Stimulated activated CD4-positive, alpha-beta T cell treated with anti-CD3 and anti-CD28 coated beads, Interleukin-12 subunit alpha, Interleukin-12 subunit beta, amount 100 ng/mL, for 24 hours (primary cell): ENCODE measurements at regions not wholly inside any gene's neighbourhood (a gene's known extent, or its start where the extent isn't known, plus 50 kb on each side); places are given as distances from the start of the nearest gene placed in this dataset.
"Not testable (repeated sequence)": the region's sequence is repeated elsewhere in the genome, so short reads cannot be mapped to it uniquely, and the experiment has no call there.

Experiments
- DNase-seq, 2 experiments: peaks; one replicate each; pipeline ENCODE4 v3.0.0-alpha.2; 2020; ENCODE audit warnings: low read depth in 2 of 2

DNA sequence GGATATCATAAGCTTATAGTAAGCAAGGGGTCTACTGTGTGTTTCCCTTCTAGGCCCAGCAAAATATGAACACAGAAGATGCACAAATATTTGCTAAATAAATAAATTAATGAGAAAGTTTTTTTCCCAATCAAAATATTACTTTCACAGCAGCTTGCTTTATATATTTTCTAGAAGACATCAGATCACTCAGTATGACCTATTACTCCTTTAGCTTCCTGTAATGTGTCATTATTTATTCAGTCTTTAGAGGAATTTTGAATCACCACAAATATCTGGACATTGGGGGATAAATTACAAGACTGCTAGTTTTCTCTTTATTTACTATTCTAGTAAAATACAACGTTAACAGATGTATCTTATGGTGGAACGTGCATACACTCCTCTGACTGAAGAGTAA is 765.8 kb upstream of the POM121L12 start:
- DNase-seq, result no peak

DNA sequence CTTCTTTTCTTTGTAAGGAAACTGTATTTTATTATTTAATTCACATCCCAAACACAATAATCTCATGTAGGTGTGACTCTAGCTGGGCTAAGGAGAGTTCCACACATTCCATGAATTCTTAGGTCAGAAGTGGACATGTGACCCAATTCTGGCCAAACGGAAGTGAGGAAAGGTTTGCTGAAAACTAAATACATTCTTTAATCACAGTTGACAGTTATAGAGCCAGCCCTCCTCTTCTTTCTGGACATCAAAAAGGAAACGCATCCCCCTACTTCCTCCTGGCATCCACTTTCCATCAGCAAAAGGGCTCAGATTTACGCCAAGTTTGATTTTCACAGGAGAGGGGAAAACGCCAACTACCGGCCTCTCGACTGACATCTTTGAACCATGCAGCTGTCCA is 774.4 kb upstream of the POM121L12 start:
- no peak for DNase-seq

DNA sequence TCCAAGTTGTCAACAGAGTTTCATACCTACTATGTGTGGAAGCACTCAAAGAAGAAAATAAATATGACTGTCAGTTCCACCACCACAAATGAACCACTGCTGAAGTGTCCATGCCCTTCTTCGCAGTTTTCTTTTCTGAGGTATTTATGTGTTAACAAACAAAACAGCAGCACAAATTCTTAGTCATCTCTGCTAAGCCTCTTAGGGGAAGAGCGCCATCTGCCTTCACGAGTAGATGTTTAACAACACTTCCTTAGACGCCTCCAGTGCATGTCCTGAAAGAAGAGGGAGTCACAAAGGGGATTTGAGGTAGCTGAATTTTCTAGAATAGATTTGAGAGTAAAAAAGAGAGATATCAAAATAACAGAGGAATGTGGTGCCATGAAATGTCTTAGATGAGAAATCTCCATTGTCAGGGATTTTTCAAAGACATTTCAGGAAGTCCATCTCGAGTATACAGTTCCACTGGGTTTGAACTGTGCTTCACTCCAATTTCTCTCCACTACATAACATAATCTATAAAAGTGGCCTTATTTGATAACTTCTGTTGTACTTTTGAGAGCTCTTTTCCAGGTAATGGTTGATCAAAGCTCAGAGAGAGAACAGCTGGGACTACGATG is 775.3 kb upstream of the POM121L12 start:
- no peak for DNase-seq

DNA sequence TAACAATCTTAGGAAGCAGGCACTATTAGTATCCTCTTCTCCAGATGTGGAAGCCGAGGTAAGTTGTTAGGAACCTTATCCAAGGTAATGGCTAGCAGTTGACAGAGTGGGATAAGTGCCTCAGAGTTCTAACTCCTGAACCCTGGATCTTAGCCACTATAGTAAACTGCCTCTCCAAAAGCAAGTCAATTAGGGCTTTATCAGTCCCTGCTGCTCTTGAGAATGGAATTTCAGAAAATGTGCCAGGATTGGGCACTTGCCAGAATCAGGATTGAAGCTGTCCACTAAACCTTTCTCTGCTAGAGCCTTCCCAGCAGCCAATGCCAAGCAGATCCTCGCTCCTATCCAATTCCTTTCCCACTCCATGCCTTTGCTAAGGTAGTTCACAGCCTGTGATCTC is 777.5 kb upstream of the POM121L12 start:
- DNase-seq, result no peak

DNA sequence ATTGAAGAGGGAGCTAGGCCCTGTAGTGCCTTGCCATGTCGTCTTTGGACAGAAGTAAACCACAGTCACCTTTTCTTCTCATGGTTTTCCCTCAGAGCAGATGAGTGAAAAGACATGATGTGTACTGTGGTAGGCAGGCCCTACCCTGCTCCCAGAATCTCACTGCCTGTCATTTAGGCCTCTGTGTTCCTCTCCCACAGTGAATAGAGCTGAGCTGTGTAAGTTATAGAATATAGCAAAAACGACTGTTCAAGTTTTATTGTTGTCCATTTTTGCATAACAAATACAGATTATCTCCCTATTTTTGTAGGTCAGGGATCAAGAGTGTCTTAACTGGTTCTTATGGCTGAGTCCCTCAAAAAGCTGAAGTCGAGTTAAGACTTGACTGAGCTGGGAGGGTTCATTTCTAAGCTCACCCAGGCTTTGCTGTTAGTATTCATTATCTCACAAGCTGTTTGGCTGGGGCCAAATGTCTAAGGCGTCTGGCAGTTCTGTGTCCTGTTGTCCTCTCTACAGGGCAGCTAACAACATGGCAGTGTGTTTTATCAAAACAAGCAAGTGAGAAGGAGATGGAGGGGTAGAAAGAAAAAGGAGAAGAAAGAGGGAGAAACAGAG is 780.9 kb upstream of the POM121L12 start:
- no peak for DNase-seq

DNA sequence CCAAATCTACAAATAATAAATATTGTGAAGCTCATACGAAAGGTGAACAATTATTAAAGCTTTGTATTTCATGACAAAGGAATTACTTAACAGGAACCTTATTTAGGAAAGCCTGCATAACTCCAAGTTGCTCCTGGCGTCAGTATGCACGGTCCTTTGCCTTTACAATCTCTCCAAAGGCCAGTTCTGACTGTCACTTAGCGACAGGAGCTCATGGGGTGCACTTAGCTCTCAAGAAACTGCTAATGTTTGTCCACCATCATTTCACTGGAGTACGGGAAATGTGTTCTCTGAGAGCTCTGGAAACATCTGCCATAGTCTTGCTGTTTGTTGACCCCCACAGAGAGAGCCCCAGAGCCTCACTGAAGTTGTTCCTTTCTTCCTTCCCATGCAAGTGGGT is 781.5 kb upstream of the POM121L12 start:
- DNase-seq, result no peak

DNA sequence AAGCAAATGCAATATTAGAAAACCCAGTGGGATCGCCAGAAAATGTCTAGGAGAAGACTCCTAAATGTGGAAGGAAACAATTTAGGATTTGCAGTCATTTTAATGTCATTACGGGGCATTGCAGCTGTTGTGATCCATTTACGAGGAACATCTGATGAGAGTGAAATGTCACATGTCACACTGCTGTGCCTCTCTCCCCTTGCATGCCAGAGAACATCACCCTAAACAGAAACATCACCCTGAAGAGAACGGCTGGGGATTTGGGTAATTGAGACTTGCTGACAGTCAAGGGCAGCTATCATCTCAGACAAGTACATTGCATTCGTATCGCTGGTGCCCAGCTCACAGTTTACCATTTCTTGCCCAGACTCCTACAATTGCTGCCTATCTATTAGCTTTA is 785.7 kb upstream of the POM121L12 start:
- DNase-seq, result no peak

DNA sequence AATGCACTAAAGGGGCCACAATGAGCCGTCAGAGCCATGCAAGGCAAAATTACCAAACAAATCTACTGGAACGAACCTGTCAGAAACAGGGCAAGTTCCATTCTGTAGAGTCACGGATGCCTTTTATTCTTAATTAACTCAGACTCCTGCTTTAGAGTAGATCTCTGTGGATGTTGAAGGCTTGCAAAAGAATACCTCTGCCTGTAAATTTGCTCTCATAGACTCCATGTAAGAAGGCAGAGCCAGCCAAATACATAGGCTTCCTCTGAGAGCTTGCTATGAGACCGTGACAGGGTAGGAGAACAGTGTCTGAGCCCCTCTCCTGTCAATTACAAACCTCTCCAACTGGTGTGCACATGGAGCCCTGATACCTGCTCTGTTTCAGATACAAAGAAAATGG is 787.9 kb upstream of the POM121L12 start:
- DNase-seq, result no peak

DNA sequence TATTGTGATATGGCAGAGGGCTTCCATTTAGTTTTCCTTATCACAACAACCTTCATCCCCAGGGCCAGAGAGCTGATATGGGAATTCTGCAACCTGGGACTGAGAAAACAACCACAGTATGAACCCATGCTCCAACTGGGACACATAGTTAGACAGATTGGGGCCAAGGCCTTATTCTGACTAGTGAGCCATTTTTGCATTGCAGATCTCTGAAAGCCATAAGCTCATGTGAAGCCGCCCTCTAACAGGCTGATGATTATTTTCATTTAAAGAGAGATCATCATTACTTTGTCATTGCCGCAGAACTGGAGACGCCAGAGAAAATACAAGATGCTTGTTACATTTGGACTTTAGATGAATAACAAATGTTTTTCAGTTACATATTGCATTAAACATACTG is 791.7 kb upstream of the POM121L12 start:
- DNase-seq, result no peak

DNA sequence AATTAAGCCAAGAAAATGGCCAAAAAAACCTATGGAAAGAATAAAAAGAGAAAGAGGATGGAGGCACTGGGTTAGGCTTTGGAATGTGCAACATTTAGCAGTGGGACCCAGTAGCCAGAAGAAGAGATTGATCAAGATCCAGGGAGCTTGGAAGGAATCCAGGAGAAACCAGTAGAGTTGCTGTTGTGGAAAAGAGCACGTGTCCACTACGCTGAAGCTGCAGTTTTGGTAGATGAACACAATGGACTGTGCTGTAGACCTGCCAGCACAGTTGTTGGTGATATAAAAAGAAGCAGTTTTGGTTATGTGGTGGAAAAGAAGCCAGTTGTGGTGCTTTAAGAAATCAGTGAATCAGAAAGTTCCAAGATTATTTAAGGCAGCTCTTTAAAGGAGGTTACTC is 802.2 kb upstream of the POM121L12 start:
- no peak for DNase-seq

DNA sequence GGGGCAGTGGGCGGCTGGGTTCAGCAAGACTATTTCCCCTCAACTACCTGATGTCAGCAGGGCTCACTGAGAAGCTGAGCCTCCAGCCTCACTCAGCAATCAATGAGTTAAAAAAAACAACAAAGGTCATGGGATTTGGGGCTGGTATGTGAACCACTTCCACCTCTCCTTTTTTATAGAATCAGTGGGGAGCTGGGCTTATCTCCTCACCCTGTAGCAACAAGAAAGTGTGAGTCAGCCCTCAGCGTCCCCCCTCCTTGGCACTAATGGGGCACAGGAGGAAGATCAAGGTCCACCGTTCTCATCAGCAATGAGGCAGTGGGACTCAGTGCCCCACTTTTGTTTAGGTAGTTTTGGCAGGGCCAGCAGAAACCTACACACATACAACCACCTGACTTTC is 823.5 kb upstream of the POM121L12 start:
- no peak for DNase-seq

DNA sequence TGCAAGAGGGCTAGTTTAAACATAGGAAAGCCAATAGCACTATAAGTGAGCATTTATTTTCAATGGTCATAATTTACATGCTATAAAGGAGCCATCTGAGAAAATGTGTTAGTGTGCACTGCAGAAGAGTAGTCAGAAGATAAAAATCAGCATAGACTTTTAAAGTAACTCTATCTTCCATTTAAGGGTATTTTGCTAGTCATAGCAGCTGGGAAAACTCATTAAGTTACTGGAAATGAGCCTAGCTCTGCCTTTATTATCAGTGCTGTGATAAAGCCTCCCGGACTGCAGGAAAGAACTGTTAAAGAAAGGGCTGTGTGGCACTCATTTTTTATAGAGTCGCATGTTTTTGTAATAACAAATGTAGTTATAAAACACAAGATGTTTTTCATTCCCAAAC is 825.8 kb upstream of the POM121L12 start:
- DNase-seq, result no peak

DNA sequence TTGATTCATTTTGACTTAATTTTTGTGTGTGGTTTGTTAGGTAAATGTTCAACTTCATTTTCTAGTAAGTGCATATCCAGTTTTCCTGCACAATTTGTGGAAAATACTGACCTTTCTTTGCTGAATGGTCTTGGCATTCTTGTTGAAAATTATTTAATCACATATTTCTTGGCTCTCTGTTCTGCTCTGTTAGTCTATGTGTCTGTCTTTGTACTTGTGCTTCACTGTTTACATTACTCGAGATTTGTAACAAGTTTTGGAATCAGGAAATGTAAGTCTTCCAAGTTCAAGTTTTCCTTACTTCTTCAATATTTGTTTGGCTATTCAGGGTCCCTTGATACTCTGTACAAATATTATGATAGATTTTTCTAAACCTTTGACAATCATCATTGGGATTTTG is 838.2 kb upstream of the POM121L12 start:
- DNase-seq, result no peak

DNA sequence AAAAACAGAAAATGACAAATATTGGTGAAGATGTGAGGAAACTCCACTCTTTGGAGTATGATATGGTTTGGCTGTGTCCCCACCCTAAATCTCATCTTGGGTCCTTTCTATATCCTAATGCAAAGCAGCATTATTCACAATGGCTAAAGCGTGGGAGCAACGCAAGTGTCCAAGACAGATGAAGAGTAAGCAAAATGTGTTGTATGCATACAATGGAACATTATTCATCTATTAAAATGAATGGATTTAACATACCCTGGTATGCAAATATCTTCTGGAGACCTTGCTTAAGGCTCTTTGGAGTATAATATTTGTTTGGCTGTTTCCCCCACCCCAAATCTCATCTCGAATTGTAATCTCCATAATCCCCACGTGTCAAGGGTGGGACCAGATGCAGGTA is 839.8 kb upstream of the POM121L12 start:
- no peak for DNase-seq

DNA sequence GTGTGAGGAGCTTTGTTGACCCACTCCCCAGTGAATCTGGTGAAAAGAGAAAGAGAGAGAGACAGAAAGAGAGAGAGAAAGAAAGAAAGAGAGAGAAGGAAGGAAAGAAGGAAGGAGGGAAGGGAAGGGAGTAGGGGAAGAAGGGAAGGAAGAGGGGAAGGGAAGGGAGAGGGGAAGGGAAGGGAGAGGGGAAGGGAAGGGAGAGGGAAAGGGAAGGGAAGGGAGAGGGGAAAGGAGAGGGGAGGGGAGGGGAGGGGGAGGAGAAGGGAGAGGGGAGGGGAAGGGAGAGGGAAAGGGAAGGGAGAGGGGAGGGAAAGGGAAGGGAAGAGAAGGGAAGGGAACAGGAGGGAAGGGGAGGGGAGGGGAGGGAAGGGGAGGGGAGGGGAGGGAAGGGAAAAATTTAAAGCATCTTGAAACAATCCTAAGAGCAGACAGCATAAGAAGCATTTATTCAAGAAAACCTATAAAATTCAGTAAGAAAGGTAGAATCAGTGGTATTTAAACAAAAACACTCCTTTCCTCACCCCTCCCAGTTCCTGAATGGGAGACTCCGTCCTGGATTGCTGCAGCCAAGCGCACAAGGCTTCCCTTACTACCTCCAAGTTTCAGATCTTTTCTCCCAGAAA is 846.2 kb upstream of the POM121L12 start:
- no peak for DNase-seq

DNA sequence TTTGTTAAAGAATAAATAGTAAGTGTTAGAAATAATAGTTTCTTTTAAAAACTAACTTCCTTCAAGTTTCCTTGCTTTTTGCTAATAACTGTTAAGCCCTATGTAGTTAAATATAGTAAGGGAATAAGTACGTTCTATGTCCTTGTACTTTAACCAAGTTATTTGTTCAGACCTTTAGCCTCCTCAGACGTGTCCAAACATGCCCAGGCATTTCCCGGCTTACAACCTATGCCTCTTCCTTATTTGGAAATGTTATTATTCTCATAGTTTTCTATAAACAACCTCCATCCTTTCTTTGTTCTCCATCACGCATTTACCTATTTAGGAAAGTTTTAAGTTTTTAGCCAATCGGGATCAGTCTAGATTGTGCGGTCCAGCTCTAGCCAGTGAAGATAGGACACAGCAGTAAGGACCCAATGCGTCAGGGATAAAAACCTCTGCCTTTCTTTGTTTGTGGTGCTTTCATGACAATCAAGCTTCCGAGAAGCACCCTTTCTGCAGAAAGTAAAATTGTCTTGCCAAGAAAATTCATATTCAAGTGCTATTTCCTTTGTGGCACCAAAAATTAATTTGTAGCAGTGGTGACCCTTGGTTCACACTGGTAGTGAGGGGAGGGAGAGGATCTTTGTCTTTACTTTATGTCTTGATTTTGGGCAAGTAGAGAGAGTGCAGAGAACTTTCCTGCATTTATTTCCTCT is 851.3 kb upstream of the POM121L12 start:
- no peak for DNase-seq

DNA sequence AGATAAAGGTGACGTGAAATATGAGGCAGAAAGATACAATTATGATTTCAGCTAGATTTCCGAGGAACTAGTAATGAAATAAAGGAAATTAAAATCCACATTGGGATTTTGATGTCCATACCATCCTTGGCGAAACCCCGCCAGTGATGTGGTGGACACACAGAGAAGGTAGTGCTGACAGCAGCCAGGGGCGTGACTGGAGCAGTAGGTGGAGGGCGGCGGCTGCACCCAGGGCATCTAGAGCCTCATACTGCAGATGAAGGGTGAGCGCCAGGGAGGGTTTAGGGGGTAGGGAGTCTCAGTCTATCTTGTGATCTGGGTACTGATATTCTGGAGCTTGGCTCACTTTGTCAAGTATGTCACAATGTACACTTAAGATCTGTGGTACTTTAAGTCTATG is 855.5 kb upstream of the POM121L12 start:
- DNase-seq, result no peak

DNA sequence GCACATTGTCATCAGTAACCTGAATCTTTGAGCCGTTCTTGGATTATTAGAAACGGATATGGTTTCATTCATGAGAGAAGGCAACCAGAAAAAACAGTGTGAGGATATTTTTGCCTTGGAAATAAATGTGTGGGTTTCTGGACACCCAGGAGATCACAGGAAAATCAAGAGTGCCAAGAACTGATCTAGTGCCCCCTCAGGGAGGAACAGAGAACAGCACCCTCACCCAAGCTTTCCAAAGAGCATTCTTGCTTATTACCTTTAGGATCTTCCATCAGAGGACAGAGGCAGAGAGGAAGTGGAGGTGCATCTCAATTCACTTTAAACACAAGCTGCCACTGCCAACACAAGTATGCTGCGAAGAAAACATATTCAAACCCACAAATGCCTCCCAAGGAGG is 851.5 kb upstream of the COBL start:
- no peak for DNase-seq

DNA sequence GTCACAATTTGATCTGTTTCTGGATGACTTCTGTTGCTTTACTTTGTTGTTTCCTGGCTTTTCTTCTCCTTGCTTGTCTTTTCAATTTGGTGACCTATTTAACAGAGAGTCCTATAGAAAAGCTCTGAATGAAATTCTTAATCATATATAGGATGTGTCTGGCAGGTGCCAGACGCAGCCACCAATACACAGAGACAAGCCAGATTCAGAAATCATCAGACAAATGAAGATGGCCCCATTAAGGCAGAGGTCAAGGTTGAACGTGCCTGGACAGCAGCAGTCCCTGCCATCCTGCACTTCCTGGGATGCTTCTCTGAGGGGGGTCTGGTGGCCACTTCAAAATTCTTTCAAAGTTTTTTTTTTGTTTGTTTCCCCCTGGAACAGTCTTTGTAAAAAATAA is 846.7 kb upstream of the COBL start:
- DNase-seq, result no peak

DNA sequence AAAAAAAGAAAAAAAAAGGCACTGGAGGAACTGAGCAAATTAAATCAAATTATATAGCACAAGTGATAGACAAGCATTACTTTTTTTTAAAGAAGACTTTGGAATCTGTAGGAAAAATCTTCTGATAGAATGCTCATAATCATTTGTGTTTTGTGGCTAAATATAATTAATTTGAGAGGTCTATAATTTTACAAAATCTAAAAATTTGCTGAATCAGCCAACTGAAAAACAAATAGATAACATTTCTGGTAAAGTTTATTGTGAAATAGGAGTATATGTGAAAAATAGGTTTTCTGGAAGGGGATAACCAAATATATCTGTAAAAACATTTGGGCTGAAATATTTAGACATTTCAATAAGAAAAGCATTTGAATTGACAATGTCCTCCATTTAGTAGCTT is 844.9 kb upstream of the COBL start:
- no peak for DNase-seq

DNA sequence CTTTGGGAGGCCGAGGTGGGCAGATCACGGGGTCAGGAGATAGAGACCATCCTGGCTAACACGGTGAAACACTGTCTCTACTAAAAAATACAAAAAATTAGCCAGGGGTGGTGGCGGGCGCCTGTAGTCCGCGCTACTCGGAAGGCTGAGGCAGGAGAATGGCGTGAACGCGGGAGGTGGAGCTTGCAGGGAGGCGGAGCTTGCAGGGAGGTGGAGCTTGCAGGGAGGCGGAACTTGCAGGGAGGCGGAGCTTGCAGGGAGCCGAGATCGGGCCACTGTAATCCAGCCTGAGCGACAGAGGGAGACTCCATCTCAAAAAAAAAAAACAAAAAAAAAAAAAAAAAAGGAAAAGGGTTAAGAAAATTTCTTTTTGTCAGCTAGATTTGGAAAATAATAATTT is 842.8 kb upstream of the COBL start:
- not testable (repeated sequence) for DNase-seq

DNA sequence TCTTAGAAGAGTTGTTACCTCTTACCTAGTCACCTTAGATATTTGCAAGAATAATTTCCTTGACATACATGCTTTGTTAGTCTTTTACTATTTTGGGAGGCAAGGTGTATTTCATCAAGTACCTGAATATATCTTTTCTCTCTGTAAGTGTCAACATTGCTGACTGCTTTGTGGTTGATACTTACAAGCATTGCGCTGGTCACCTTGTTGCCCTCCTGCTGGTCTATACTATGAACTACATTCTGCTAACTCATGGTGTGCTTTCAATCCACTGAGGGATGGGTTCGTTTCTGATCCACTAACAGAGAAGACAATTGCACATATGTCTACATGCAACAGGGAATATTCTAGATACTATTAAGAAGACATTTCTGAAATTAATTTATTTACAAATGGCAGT is 837.8 kb upstream of the COBL start:
- no peak for DNase-seq

DNA sequence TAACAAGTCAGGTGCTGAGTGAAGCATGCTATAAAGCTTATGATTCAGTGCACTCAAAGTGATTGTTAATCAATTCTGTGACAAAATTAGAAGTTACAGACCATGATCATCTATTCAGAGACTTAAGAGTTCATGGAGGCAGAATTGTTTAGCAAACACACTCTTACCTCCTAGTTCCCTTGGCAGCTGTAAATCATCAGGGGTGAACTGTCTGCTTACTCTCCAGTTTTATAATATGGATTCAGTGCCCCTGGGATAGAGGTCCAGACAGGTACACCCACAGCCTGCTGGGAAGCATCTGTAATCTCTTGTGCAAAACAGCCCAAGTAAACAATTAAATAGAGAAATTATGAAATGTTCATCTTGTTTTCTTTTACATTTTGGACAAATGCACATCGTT is 835.0 kb upstream of the COBL start:
- DNase-seq, result no peak
